GM12865 (cell line): ENCODE measurements at regions not wholly inside any gene's neighbourhood (a gene's known extent, or its start where the extent isn't known, plus 50 kb on each side); places are given as distances from the start of the nearest gene placed in this dataset.

Experiments
- DNase-seq: peaks from one replicate; pipeline ENCODE4 v3.0.0; 2010; ENCODE audit warnings: low read depth
- H3K4me3 ChIP-seq: 2 replicates; pipeline ENCODE4 v1.5.1; 2011; ENCODE audit warnings: mild to moderate bottlenecking, low read depth, low read length, control low read depth
- TF ChIP-seq, protein P1 (sequence below): IDR thresholded peaks from 2 replicates; pipeline ENCODE4 v1.5.1; 2011; ENCODE audit warnings: low read length, control low read depth, low read depth, inconsistent platforms; ENCODE audit not compliant: insufficient read depth; ENCODE audit errors: missing control alignments

DNA sequence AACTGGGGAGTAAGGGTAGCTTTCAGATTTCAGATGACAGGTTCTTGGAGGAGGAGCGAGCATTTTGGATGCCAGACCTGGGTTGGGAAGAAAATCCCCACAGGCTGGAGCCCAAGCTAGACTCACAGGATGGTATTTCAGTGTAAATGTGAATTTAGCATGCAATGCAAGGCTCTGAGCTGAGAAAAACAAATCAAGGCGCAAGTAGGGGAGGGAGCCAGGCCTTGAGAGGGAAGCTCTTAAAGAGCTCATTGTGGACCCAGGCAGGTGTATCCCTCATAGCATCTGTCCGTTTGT is 386.1 kb downstream of the MATN1 start:
- TF ChIP-seq, protein P1, sequence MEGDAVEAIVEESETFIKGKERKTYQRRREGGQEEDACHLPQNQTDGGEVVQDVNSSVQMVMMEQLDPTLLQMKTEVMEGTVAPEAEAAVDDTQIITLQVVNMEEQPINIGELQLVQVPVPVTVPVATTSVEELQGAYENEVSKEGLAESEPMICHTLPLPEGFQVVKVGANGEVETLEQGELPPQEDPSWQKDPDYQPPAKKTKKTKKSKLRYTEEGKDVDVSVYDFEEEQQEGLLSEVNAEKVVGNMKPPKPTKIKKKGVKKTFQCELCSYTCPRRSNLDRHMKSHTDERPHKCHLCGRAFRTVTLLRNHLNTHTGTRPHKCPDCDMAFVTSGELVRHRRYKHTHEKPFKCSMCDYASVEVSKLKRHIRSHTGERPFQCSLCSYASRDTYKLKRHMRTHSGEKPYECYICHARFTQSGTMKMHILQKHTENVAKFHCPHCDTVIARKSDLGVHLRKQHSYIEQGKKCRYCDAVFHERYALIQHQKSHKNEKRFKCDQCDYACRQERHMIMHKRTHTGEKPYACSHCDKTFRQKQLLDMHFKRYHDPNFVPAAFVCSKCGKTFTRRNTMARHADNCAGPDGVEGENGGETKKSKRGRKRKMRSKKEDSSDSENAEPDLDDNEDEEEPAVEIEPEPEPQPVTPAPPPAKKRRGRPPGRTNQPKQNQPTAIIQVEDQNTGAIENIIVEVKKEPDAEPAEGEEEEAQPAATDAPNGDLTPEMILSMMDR: no peak
- no peak for DNase-seq
- H3K4me3 ChIP-seq: no peak overlapping the region

DNA sequence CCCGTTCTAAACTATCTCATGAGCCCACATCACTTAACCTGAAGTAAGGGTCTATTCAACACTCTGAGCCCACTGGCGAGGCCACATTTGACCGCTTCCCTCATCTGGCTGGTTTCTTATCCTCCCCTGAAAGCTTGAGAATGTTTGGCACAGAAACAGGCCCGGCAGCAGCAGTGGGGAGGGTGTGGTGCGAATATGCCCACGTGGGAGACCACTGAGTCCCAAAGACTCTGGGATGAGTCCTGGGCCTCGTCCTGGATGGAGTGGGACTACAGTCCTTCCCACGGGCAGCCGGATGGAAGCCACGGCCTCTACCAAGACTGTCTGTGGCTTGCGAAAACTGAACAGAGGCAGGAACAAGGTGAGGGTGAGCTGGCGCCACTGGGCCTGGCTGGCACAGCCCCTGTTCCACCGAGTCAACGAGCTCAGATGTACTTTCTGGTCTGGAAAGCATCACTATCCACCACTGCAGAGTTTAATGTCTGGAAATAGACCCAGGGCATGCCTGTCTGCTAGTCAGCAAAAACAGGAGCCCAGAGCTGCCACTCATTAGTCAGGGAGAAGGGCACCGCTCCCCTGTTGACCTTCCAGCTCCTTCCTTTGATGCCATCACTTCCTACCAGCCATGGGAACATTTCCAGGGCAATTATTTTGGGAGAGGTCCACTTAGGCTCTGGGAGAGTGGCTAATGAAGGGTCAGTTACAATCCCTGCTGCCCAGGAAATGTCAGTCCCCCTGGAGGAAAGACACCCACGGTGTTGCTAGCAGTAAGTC is 386.6 kb downstream of the MATN1 start:
- no peak overlapping the region for H3K4me3 ChIP-seq
- DNase-seq: no peak
- TF ChIP-seq, protein P1: no peak

DNA sequence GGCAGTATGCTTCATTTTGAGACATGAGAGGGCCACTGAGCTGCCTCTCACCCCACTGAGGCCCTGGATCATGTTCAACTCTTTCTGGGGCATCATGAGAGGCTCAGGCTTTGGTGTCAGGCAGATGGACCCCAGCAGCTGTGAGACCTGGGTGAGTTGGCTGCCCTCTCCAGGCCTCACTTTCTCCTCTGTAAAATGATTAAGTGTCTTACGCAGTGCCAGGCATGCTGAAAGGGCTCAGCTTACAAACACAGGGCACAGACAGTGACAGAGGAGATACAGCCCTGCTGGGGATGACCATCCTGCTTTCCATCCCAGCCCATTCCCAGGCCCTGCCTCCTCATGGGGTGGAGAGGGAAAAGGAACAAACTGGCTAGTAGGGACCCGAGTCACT is 387.4 kb downstream of the MATN1 start:
- no peak for DNase-seq
- no peak overlapping the region for H3K4me3 ChIP-seq
- TF ChIP-seq, protein P1: no peak

DNA sequence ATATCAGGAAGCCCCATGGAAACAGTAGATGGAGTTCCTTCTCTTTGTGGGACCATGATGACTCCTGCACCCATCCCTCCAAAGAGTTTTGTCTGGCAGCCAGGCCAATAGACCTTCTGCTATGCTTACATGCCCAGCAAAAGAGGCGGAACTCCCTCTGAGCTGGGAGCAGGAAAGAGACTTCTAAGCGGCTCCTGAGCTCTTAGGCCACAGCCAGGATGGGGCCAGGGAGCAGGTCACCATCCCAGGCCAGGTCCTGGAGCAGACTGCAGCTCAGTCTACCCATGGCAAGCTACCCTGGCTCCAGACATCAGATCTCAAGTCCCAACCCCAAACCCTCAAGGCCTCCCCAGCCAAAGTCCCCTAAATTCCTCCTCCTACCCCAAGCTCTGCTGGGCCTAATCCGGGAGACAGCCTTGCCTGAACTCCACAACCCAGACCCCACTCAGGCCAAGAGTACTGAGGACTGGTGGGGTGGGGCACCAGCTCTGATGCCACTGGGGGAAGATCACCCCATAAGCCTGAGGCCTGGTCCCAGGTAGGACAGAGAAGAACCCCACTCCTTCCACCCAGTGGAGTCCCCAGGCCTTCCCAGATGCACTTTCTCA is 387.9 kb downstream of the MATN1 start:
- no peak overlapping the region for H3K4me3 ChIP-seq
- TF ChIP-seq, protein P1: no peak

DNA sequence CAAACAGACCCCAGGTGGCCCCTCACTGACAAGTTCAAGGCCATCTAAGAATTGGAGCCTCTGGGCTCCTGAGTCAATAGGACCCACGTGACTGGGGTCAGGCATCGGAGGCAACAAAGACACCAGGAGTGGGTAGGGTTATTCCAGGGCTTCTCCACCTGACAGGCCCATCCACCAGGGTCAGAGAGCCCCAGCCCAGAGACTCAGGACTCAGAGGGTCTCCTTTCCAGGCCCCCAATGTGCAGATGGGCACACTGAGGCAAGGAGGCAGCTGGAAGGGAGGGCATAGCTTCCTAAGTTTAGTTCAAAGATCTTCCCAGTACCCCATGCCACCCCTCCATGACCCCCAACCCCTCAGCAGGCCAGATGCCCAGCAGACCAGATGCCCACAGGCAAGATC is 388.6 kb downstream of the MATN1 start:
- no peak for DNase-seq
- TF ChIP-seq, protein P1: no peak
- H3K4me3 ChIP-seq: no peak overlapping the region

More for the DNA sequence above, 387.9 kb downstream of the MATN1 start:
- DNase-seq: no peak

DNA sequence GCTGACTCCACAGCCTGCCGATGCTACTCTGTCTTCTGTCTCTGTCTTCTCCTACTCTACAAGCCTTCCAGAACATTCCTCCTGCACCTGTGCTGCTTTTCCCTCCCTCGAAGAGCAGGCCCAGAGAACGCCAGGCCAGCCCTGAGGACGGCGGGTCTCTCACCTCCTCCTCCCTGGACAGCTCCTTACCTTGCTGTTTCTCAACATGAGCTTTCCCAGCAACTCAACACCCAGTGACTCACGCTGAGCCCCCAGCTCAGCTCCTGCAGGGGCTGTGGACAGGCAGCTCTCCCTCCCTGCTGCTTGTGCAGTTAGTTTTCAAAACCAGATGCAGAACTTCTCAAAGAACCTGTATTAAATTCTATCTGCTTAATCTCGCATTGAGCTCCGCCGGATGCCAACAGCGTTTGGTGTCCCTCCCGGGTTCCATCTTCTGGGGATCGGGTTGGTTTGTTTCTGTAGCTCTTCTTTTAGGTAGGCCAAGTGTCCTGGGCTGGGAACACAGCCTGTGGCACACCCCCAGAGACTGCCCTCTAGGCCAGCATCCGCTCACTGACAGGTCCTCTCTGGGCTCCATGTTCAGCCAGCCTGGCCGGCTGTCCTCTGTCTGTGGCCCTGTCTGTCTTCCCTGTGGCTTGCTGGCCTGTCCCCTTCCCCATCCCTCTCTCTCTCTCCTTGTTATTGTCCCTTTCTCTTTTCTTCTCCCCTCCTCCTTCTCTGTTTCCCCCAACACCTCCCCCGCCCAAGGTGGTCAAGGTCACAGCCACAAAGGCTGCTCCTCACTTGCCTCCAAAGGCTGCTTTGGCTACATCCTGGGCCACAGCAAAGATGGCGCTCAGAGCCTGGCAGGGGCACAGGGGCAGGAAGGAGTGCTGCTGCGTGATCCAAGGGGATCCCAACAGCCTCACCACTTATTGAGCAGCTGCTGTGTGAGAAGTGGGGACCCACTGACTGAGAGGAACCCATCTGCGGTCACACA is 391.0 kb downstream of the MATN1 start:
- TF ChIP-seq, protein P1: no peak
- H3K4me3 ChIP-seq: no peak overlapping the region
- no peak for DNase-seq
